Fibroblast of the conjunctiva (primary cell): ENCODE measurements at regions not wholly inside any gene's neighbourhood (a gene's known extent, or its start where the extent isn't known, plus 50 kb on each side); places are given as distances from the start of the nearest gene placed in this dataset.

Experiments
- DNase-seq: peaks from one replicate; pipeline ENCODE4 v3.0.0-alpha.2; 2010; ENCODE audit warnings: low read depth

DNA sequence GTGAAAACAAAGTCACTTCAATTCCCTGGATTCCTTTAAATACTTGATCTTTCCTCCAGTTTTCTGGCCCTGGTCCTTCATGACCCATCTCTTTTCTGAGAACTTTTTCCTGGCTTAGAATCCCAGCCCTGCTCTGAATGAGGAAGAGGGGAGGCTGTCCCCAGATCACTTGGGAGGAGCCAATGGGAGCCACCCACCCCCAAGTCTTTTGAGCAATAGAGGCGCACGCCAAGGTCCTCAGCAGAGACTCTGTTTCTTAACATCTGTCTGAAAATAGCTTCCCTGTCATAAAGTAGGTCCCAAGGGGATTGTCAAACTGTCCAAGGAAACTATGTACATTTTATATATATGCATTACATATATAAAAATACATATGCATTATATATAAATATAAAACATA lies 126.8 kb downstream of the ADRA2A start:
- DNase-seq: no peak

- DNase-seq: no peak
Observed at GRCh38 chr10:111204838-111205237, 128.0 kb downstream of the ADRA2A start.

DNA sequence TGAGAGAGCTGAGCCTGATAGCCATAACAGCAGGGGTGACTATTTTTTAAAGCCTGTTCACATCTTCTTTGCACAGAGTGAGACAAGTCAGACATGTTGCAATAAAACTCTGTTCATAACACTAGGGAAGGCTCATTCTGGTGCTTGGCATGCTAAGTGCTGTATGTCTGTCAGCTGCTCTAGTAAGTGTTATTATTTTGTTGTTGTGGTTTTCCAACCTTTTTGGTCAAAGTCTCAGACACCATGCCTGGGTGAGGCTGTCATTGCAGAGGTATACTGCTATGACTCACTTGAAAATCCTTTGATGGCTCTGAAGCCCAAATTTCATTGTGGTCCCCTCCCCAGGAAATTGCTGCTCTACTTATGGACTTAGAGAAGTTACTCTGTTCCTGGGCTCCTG lies 129.7 kb downstream of the ADRA2A start:
- no peak for DNase-seq

- DNase-seq: no peak
Observed at GRCh38 chr10:111207500-111207899, 130.7 kb downstream of the ADRA2A start.

DNA sequence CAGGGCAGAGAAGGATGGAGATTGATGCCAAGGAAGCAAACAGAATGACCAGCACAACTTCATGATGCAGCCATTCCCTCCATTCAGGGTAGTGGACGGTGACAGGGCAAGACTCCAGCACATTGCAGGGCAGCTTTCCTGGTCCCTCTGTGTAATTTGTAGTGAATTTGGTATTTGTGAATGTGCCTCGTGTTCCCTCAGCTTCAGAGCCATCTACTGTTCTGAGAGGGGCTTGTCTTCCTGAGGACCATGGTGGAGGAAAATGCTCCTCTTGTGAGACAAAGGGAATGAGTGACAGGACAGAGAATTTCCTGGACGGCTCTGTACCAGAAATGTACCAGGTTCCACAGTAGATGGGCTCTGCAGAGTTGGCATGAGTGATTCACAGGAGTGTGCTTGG lies 132.1 kb downstream of the ADRA2A start:
- DNase-seq: no peak

DNA sequence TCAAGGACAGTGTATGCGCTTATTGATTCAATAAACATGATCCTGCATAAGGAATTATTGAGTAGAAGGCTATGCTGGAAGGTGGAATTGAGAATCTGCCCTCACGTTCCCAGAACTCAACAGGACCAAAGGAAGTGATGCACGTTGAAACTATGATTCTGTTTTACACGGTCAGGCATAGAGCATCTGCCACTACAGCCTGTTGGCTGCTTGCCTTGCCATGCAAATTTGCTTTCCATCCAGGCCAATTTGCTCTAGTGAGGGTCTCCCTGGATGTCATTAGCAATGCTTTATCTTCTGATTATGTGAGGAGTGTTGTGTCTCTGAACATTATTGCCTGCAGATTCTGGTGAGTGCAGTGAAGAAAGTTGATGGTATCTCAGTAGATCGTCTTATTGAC lies 132.9 kb downstream of the ADRA2A start:
- DNase-seq: no peak

DNA sequence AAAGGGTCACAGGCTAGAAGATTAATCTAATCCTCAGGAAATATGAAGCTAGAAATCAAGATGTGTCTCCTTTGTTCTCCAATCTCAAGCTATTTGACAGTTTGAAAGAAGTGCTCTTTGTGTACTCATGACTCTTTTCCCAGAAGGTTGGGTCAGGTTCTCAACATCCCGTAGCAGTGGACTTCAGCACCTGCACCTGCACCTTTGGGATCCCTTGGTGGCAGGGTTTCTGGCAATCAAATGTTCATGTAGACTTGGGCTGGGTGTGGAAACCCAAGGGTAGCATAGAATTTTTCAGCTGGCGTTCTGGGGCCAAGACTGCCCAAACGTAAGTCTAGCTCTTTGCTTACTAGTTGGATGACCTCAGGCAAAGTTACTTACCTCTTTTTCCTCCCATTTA lies 134.4 kb downstream of the ADRA2A start:
- DNase-seq: no peak

- DNase-seq: no peak
Observed at GRCh38 chr10:111211706-111212105, 134.9 kb downstream of the ADRA2A start.

- DNase-seq: no peak
Observed at GRCh38 chr10:111221682-111222480, 145.1 kb downstream of the ADRA2A start.

DNA sequence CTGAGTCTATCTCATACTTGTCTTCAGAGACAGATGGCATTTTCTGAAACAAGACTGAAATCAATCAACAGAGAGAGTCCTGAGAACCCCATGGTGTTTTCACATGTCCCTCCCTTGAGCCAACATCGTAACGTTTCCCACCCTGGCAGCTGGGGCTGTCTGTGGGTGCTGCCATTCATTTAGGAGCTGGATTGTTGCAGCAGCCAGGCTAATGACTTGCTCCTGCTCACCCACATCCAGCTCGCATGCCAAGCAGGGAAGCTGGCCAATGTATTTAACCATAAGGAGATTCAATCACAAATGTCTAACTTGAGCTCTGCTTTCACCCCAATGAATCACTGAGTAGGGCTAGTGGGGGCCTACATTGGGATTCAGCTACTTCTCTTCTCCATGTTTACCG lies 146.1 kb downstream of the ADRA2A start:
- no peak for DNase-seq

GRCh38 chr10:111231779-111232178 lies 154.9 kb downstream of the ADRA2A start:
- no peak for DNase-seq

DNA sequence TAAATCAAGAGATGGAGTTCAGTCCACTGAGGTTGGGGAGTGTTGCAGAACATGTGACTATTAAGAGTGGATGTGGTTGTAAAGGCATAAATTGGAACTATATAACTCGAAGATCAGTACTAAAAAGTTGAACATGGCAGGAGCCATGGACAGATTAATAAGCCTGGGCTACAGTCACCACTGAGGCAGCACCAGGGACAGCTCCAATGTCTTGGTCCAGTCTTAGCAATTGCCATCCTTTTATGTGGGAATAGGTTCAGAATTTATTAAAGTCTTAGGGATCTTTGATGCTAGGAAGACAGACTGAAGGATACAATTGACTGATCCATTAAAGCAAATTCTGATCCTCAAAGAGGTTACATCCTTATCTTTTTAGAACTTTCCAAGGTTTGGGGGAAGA lies 156.6 kb downstream of the ADRA2A start:
- DNase-seq: no peak

GRCh38 chr10:111234234-111234913 lies 157.5 kb downstream of the ADRA2A start:
- no peak for DNase-seq

DNA sequence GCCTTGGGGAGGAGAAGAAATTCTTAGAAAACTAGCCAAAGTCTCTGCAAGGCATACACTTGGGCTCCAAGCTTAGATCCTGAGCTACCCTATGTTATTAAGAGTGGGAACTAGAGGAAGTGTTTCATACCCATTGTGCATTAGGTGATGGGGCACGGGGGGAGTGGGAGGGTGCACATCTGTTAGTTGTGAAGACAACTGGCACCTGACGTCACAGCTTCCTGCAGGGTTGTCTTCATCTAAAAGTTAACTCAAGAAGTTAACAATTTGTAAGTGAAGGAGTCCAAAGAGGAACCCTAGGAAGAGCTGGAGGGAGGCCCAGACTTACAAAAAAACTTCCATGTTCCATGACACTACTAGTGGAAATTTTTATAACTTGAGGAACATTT lies 158.1 kb downstream of the ADRA2A start:
- no peak for DNase-seq

GRCh38 chr10:111240348-111240747 lies 163.5 kb downstream of the ADRA2A start:
- no peak for DNase-seq

DNA sequence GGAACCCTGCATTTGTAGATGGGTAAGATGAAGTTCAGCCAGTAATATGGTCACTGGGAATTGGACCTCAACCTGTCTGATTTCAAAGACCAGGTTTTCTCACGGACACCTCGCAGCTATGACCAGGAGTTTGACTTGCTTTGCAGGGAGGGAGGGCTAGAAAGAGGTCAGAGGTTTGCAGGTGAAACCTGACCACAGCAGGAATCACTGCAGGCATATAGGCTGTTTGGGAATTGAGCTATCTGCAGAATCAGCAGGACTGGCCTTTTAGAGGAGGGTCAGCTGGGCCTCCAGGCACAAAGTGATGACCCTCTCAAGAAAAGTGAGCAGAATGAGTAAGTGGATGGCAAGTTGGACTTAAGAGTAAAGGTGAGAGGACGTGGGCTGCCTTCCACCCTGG lies 166.3 kb downstream of the ADRA2A start:
- no peak for DNase-seq

DNA sequence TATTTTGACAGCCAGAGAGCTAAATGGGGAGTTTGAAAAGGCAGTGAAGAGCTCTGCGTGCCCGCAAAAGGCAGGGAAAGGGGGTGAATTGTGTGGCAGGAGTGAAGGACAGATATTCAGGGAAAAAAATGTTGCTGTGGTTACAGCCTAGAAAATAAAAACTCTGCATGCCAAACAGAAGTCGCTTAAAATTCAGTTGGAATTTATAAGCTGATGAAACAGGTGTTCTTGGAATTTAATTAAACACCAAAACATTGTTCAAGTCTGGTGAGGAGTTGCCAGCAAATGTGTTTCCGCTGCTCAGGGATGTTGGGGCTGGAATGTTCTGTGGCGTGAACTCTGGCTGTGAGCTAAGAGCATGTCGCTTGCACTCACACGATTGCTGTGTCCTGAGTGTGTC lies 169.3 kb downstream of the ADRA2A start:
- DNase-seq: no peak

DNA sequence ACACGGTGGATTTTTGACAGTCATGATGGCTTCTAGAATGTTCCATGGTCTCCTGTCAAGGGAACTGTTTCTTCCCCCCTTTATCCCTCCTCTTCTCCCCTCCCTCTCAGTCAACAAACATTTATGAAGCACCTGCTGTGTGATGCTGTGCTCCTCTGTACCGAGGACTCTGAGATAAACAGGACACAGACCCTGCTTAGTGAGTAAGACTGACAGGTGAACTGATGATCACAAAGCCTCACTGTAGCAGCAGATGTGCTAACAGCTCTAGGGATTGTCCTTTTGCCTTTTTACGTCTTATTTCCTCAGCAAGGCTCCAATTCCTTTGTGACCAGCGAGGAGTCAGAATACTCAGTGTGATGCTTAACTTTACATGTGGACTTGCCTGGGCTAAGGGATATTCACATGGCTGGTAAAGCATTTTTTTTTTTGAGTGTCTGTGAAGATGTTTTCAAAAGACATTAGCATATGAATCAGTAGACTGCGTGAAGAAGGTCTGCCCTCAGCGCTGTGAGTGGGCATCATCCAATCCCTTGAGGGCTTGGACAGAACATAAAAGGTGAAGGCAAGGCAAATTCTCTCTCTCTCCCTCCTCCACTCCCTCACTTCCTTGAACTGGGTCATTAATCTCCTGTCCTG lies 170.1 kb downstream of the ADRA2A start:
- DNase-seq: no peak

DNA sequence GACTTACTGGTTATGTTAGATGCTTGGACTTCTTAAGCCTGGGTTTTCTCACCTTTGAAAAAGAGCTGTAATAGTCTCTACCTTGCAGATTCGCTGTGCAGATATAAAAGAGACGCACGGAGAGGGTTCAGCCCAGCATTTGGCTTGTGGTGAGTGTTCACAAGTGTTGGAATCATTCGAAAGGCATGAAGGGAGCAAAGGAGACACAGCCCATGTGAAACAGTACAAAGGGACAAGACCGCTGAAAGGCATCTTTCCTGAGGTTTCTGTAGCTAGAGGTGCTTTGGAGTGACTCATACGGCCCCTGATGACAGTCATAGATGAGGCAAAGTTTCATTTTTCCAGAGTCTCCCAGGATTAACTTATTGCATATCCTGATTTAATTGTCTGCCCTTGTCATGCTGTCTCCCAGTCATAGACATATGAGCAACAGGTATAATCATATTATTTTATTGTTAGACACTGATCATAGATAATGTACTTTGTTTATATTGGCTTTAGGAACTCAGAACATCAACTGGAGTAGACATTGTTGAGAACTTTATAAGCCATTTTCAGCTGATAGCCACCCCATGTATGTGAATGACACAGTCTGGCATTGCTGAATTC lies 171.1 kb downstream of the ADRA2A start:
- no peak for DNase-seq

GRCh38 chr10:111249925-111250324 lies 173.1 kb downstream of the ADRA2A start:
- DNase-seq: no peak

GRCh38 chr10:111261081-111261615 lies 184.3 kb downstream of the ADRA2A start:
- no peak for DNase-seq

- DNase-seq: no peak
Observed at GRCh38 chr10:111265341-111265740, 188.5 kb downstream of the ADRA2A start.

GRCh38 chr10:111266165-111266564 lies 189.3 kb downstream of the ADRA2A start:
- no peak for DNase-seq
